ENCODE measurements at regions not wholly inside any gene's neighbourhood (a gene's known extent, or its start where the extent isn't known, plus 50 kb on each side); places are given as distances from the start of the nearest gene placed in this dataset.

DNA sequence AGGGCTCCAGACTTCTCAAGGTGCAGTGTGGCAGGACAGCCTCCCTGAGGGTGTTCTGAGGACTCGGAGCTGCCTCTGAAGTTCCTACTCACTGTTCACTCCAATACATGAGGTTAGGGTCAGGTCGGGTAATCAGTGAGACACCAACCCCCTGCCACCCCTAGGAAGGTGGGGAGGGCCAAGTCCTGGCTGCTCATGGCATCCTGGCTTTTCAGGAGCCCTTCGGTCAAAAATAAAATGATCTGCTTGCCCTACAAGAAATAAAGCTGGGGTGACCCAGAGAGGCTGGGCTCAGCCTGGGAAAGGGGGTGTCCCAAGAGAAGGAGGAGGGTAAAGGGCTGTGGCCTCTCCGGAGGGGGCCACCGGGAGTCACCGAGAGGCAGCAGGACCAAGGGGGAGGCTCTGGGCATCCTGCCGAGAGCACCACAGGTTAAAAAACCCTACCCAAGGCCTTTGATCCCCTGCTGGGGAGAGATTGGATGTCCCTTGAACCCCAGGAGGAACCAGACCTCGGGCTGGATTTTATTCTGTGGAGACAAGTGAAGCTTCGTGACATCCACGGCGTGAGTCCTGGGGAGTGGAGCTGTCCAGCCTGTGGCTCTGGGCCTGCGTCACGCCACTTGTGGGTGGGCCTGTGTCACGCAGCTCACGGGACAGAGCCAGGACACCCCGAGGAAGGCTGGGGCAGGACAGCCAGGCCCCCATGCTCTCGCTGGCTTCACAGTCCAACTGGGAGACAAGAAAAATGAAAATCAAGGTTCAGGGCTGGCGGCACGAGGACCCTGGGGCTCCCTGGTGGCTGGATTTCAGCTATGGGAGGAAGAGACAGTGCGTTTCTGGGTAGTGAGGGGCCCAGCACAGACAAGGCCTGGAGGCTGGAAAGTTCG, 102.2 kb upstream of the FGF3 start:
- no peak overlapping the region for H3K27ac ChIP-seq (ENCODE audit: low read length)
- no peak overlapping the region for H3K4me3 ChIP-seq (ENCODE audit: low read depth in 1 of 2, low read length in 2 of 2)
- H3K4me2 ChIP-seq (ENCODE audit: insufficient read depth, low read length): no peak overlapping the region
- no peak overlapping the region for H2AFZ ChIP-seq (ENCODE audit: low read depth, low read length)
- ATAC-seq (ENCODE audit: insufficient read depth, low read depth) (no peak), DNase-seq (no peak)
- H3K9ac ChIP-seq (ENCODE audit: low read depth, low read length): no peak overlapping the region
- TF ChIP-seq, protein P1, sequence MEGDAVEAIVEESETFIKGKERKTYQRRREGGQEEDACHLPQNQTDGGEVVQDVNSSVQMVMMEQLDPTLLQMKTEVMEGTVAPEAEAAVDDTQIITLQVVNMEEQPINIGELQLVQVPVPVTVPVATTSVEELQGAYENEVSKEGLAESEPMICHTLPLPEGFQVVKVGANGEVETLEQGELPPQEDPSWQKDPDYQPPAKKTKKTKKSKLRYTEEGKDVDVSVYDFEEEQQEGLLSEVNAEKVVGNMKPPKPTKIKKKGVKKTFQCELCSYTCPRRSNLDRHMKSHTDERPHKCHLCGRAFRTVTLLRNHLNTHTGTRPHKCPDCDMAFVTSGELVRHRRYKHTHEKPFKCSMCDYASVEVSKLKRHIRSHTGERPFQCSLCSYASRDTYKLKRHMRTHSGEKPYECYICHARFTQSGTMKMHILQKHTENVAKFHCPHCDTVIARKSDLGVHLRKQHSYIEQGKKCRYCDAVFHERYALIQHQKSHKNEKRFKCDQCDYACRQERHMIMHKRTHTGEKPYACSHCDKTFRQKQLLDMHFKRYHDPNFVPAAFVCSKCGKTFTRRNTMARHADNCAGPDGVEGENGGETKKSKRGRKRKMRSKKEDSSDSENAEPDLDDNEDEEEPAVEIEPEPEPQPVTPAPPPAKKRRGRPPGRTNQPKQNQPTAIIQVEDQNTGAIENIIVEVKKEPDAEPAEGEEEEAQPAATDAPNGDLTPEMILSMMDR (IDR thresholded peaks at IDR 0.05; ENCODE audit: borderline replicate concordance, extremely low read depth, low read length, poor library complexity, severe bottlenecking): no peak
- no peak for TF ChIP-seq EZH2 (IDR thresholded peaks at IDR 0.05; ENCODE audit: borderline replicate concordance, low read depth, low read length, severe bottlenecking)
- no peaks in the 10 kb centered on the region for H3K79me2 ChIP-seq (ENCODE audit: insufficient read depth, low read length)
- H3K36me3 ChIP-seq (ENCODE audit: insufficient read depth, low read length): no peaks in the 10 kb centered on the region
- no peaks in the 10 kb centered on the region for H3K4me1 ChIP-seq (ENCODE audit: insufficient read depth, low read length)
- H3K27me3 ChIP-seq (ENCODE audit: insufficient read depth, low read length, poor library complexity): no peaks in the 10 kb centered on the region
- H3K9me3 ChIP-seq (ENCODE audit: insufficient read depth, low read length, severe bottlenecking): no peaks in the 10 kb centered on the region
- peaks cover 22% of the 10 kb centered on the region for H4K20me1 ChIP-seq (ENCODE audit: insufficient read depth, low read length)

DNA sequence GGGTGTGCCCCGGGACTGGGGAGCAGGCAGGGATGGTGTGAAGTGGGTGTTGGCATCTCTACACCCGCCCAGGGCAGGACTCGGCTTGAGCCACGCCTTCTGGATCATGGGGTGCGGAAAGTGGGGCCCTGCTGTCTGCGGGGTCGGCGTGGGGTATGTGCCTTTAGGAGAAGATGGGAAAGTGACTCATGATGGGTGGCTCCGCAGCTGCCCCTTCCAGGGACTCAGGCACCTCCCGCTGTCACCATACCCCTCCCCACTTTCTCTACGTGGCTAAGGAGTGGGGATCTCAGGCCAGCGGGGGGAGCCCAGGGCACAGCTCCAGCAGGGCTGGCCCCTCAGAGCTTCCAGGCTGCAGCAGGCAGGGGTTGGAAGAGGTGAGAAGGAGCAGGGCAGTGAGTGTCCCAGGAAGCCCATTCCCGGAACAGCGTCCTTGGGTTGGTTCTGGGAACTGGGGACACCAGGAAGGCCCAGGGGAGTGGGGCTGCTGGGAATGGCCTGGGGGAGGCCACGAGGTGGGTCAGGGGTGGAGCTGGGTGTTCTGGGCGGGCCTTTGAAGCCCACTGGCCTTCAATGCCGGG, 102.9 kb upstream of the FGF3 start:
- no peaks in the 10 kb centered on the region for H3K27me3 ChIP-seq (ENCODE audit: insufficient read depth, low read length, poor library complexity)

DNA sequence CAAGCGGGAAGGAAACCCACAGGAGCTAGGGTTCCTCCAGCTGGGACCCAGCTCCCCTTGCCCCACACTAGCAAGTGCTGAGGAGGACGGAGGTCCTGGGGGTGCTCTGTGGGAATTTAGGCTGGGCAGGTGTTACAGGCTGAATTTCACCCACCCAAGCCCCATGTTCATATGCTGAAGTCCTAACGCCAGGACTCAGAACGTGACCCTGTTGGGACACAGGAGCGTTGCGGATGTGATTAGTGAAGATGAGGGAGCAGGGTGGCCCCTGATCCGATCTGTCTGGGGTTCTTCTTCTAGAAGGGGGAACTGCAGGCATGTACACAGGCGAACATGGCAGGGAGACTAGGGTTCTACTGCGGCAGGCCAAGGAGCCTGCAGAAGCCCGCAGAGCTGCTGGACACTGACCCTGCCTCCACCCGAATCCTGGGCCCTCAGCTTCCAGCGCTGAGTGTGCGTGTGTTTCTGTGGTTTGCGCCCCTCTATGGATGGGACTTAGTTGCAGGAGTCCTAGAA, 103.4 kb upstream of the FGF3 start:
- Histone ChIP-seq H3K4me1 (ENCODE audit: insufficient read depth, low read length) (no peaks in the 10 kb centered on the region), H4K20me1 (ENCODE audit: insufficient read depth, low read length) (peaks cover 22% of the 10 kb centered on the region), H3K27ac (ENCODE audit: low read length) (no peak overlapping the region), H3K79me2 (ENCODE audit: insufficient read depth, low read length) (no peaks in the 10 kb centered on the region), H3K4me2 (ENCODE audit: insufficient read depth, low read length) (no peak overlapping the region), H2AFZ (ENCODE audit: low read depth, low read length) (no peak overlapping the region), H3K9ac (ENCODE audit: low read depth, low read length) (no peak overlapping the region), H3K27me3 (ENCODE audit: insufficient read depth, low read length, poor library complexity) (no peaks in the 10 kb centered on the region), H3K4me3 (ENCODE audit: low read depth in 1 of 2, low read length in 2 of 2) (no peak overlapping the region), H3K36me3 (ENCODE audit: insufficient read depth, low read length) (no peaks in the 10 kb centered on the region), H3K9me3 (ENCODE audit: insufficient read depth, low read length, severe bottlenecking) (no peaks in the 10 kb centered on the region)
- TF ChIP-seq, protein P1 (IDR thresholded peaks at IDR 0.05; ENCODE audit: borderline replicate concordance, extremely low read depth, low read length, poor library complexity, severe bottlenecking): no peak
- TF ChIP-seq EZH2 (IDR thresholded peaks at IDR 0.05; ENCODE audit: borderline replicate concordance, low read depth, low read length, severe bottlenecking): no peak
- no peak for DNase-seq
- ATAC-seq (ENCODE audit: insufficient read depth, low read depth): no peak

More for the DNA sequence above, 102.9 kb upstream of the FGF3 start:
- H3K4me1 ChIP-seq (ENCODE audit: insufficient read depth, low read length): no peaks in the 10 kb centered on the region
- no peaks in the 10 kb centered on the region for H3K9me3 ChIP-seq (ENCODE audit: insufficient read depth, low read length, severe bottlenecking)
- H3K36me3 ChIP-seq (ENCODE audit: insufficient read depth, low read length): no peaks in the 10 kb centered on the region
- H2AFZ ChIP-seq (ENCODE audit: low read depth, low read length): no peak overlapping the region
- DNase-seq (no peak), ATAC-seq (ENCODE audit: insufficient read depth, low read depth) (no peak)
- H3K9ac ChIP-seq (ENCODE audit: low read depth, low read length): no peak overlapping the region
- no peaks in the 10 kb centered on the region for H3K79me2 ChIP-seq (ENCODE audit: insufficient read depth, low read length)
- no peak overlapping the region for H3K27ac ChIP-seq (ENCODE audit: low read length)
- no peak overlapping the region for H3K4me2 ChIP-seq (ENCODE audit: insufficient read depth, low read length)
- TF ChIP-seq, protein P1 (IDR thresholded peaks at IDR 0.05; ENCODE audit: borderline replicate concordance, extremely low read depth, low read length, poor library complexity, severe bottlenecking): no peak
- peaks cover 22% of the 10 kb centered on the region for H4K20me1 ChIP-seq (ENCODE audit: insufficient read depth, low read length)
- no peak overlapping the region for H3K4me3 ChIP-seq (ENCODE audit: low read depth in 1 of 2, low read length in 2 of 2)

All from DND-41 (cell line).